Cardiac muscle cell (in vitro differentiated cells and primary cell): ENCODE measurements at regions not wholly inside any gene's neighbourhood (a gene's known extent, or its start where the extent isn't known, plus 50 kb on each side); places are given as distances from the start of the nearest gene placed in this dataset.
"Not testable (repeated sequence)": the region's sequence is repeated elsewhere in the genome, so short reads cannot be mapped to it uniquely, and the experiment has no call there.

Experiments
- DNase-seq, 2 donors: peaks; one replicate each; pipeline versions ENCODE4 v3.0.0 to v3.0.0-alpha.2; 2010 to 2017; ENCODE audit warnings: low read depth in 1 of 2, low spot score in 1 of 2
- H3K27ac ChIP-seq: fragments of 200-600 bp; sonication (generic); 2 replicates; pipeline ENCODE4 v1.5.1; 2016
- H3K27me3 ChIP-seq: fragments of 200-600 bp; sonication (generic); 2 replicates; pipeline ENCODE4 v1.6.0; 2016; ENCODE audit warnings: control low read depth
- H3K36me3 ChIP-seq: fragments of 200-600 bp; sonication (generic); 2 replicates; pipeline ENCODE4 v1.5.1; 2016; ENCODE audit warnings: control low read depth
- H3K4me1 ChIP-seq: fragments of 200-600 bp; sonication (generic); 2 replicates; pipeline ENCODE4 v1.8.1; 2017; ENCODE audit warnings: low read depth, mild to moderate bottlenecking, mixed run types
- H3K4me3 ChIP-seq: fragments of 200-600 bp; sonication (generic); 2 replicates; pipeline ENCODE4 v1.5.1; 2016; ENCODE audit warnings: mild to moderate bottlenecking
- H3K9me3 ChIP-seq: fragments of 200-600 bp; sonication (generic); 2 replicates; pipeline ENCODE4 v1.5.1; 2017; ENCODE audit warnings: low read depth, mild to moderate bottlenecking, control low read depth
- TF ChIP-seq, protein P1 (sequence below): IDR thresholded peaks from 2 replicates; pipeline ENCODE4 v1.5.1; 2012; ENCODE audit warnings: low read depth, mild to moderate bottlenecking, low read length

DNA sequence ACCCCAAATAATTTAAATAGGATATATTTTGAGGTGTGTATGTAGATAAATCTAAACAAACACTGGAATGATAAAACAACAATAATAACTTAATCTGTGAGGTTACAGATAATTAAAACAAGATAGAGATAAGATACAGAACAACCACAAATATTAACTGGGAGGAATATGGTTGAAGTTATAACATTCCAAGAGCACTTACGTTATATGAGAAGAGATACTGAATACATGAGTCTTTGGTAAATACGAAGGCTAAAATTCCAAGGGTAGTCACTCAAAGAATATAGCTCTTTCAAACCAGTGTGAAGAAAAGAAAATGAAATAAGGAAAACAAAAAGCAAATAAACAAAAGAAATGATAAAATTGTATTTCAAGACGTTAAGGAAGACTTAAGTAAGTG is 76.0 kb upstream of the MYO3A start:
- Histone ChIP-seq H3K9me3 (no peaks in the 10 kb centered on the region), H3K4me3 (no peak overlapping the region), H3K27ac (no peak overlapping the region), H3K27me3 (no peaks in the 10 kb centered on the region), H3K4me1 (no peaks in the 10 kb centered on the region), H3K36me3 (no peaks in the 10 kb centered on the region)
- TF ChIP-seq, protein P1, sequence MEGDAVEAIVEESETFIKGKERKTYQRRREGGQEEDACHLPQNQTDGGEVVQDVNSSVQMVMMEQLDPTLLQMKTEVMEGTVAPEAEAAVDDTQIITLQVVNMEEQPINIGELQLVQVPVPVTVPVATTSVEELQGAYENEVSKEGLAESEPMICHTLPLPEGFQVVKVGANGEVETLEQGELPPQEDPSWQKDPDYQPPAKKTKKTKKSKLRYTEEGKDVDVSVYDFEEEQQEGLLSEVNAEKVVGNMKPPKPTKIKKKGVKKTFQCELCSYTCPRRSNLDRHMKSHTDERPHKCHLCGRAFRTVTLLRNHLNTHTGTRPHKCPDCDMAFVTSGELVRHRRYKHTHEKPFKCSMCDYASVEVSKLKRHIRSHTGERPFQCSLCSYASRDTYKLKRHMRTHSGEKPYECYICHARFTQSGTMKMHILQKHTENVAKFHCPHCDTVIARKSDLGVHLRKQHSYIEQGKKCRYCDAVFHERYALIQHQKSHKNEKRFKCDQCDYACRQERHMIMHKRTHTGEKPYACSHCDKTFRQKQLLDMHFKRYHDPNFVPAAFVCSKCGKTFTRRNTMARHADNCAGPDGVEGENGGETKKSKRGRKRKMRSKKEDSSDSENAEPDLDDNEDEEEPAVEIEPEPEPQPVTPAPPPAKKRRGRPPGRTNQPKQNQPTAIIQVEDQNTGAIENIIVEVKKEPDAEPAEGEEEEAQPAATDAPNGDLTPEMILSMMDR, result no peak
- no peak for DNase-seq

DNA sequence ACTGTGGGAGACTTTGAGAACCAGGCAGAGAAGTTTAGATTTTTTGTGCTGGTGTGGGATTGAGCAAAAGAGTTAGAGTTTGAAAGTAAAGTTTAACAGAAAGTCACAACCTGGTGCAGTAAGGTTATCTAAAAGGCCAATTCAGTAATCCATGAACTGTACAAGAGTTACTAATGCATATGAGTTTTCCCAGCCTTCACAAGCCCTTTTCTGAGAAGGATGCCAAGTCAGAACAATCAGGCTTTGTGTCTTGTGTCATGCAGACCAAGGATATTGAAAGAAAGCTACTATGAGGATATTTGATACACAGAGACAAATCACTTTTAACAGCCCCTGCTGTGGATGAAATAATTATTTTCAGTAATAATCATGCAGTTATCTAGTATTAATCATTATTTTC is 68.8 kb upstream of the MYO3A start:
- Histone ChIP-seq H3K9me3 (no peaks in the 10 kb centered on the region), H3K27me3 (no peaks in the 10 kb centered on the region), H3K27ac (no peak overlapping the region), H3K36me3 (no peaks in the 10 kb centered on the region), H3K4me1 (no peaks in the 10 kb centered on the region), H3K4me3 (no peak overlapping the region)
- TF ChIP-seq, protein P1, result no peak
- DNase-seq, result peak in 1 of 2 donors; percentile 9

DNA sequence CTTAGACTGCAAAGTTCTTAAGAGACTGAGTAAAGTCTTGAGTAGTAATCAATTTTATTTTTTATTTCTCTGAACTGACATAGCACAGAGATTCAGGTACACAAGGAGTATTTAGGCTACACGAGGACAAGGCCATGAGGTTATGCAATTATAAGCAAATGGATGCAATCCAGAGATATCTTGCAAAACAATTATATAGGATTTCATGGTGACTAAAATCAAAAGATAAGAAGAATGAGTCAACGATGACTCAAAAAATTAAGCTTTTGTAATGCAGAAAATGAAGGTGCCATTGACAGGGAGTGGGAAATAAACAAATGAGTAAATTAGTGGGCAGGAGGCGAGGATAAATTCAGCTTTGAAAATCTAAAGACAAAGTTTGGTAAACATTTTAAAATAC is 66.7 kb upstream of the MYO3A start:
- H3K4me1 ChIP-seq, result no peaks in the 10 kb centered on the region
- no peaks in the 10 kb centered on the region for H3K36me3 ChIP-seq
- TF ChIP-seq, protein P1, result no peak
- peak in 1 of 2 donors; percentile 69 for DNase-seq
- no peak overlapping the region for H3K27ac ChIP-seq
- no peak overlapping the region for H3K4me3 ChIP-seq
- H3K9me3 ChIP-seq, result no peaks in the 10 kb centered on the region
- H3K27me3 ChIP-seq, result no peaks in the 10 kb centered on the region

DNA sequence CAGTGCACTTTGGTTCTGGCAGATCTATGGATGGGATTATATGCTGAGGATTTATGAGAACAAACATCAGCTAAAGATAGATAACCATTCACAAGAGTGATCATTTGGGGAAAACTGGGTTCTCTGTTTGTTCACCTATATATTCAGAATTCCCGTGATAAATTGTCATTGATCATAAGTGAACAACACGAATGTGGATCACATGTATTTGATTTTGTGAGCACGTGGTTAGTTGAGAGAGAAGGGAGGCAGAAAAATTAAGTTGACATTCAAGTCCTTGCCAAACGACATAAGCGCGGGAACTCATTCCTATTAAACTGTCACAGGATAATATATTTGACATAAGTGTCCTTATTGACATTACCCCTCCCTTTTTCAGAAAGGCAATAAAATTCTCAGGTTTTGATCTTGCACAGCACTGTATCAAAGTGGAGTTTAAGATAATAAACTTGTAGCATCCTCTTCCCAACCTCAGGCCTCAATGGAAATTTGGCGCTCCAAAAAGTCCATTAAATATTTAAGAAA is 64.9 kb upstream of the MYO3A start:
- no peak for DNase-seq
- TF ChIP-seq, protein P1, result no peak
- Histone ChIP-seq H3K27ac (no peak overlapping the region), H3K27me3 (no peaks in the 10 kb centered on the region), H3K4me3 (no peak overlapping the region), H3K9me3 (no peaks in the 10 kb centered on the region), H3K4me1 (no peaks in the 10 kb centered on the region), H3K36me3 (no peaks in the 10 kb centered on the region)

DNA sequence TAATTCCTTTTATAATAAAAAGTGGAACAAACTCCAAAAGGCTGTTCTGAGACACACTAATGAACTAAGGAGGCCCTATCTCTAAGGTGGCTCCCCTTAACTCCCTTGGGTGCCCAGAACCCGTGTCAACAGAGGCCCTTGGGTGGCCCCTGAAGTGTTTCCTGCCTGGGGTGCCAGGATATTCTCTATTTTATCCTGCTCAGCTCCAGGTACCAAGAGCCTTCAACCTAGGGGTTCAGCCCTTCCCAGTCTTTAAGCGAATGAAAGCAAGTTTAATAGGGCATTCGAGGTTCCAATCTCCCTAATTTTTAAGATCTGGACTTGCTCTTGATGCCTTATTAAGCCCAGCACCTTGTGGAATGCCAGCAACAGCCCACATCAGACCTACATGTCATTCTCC is 64.4 kb upstream of the MYO3A start:
- H3K4me3 ChIP-seq, result no peak overlapping the region
- no peaks in the 10 kb centered on the region for H3K9me3 ChIP-seq
- no peak overlapping the region for H3K27ac ChIP-seq
- H3K4me1 ChIP-seq, result no peaks in the 10 kb centered on the region
- no peaks in the 10 kb centered on the region for H3K27me3 ChIP-seq
- no peaks in the 10 kb centered on the region for H3K36me3 ChIP-seq
- no peak for DNase-seq
- TF ChIP-seq, protein P1, result no peak

DNA sequence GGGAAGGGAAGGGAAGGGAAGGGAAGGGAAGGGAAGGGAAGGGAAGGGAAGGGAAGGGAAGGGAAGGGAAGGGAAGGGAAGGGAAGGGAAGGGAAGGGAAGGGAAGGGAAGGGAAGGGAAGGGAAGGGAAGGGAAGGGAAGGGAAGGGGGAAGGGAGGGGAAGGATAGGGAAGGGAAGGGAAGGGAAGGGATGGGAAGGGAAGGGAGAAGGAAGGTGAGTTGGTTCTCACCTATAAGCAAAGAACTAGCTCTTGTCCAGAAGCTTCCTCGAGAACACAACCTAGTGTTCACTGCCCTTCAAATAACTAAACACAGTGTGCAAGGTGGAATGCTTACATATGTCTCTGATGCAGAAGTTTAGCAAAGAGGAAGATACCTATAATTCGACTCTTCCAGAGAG is 59.6 kb upstream of the MYO3A start:
- not testable (repeated sequence) for H3K9me3 ChIP-seq, H3K27ac ChIP-seq, H3K4me1 ChIP-seq, DNase-seq, H3K4me3 ChIP-seq, H3K36me3 ChIP-seq, H3K27me3 ChIP-seq
